Sigmoid colon (tissue), 4 donors: ENCODE measurements at regions not wholly inside any gene's neighbourhood (a gene's known extent, or its start where the extent isn't known, plus 50 kb on each side); places are given as distances from the start of the nearest gene placed in this dataset.
"Not testable (repeated sequence)": the region's sequence is repeated elsewhere in the genome, so short reads cannot be mapped to it uniquely, and the experiment has no call there.

Source experiments
- EP300 ChIP-seq, 4 donors: sonication (generic); formaldehyde crosslinking; IDR thresholded peaks; one replicate each; pipeline ENCODE4 v1.6.1; 2017; ENCODE audit warnings: antibody characterized with exemption in 4 of 4
- POLR2A ChIP-seq, 2 donors: fragments of 450-650 bp; IDR thresholded peaks; one replicate each; pipeline ENCODE4 v1.6.1; 2016; ENCODE audit warnings: antibody characterized with exemption in 2 of 2, mild to moderate bottlenecking in 2 of 2, moderate library complexity in 2 of 2
- POLR2AphosphoS5 ChIP-seq, 4 donors: sonication (generic); formaldehyde crosslinking; IDR thresholded peaks; one replicate each; pipeline ENCODE4 v1.6.1; 2017; ENCODE audit warnings: antibody characterized with exemption in 4 of 4
- TF ChIP-seq, protein P1 (sequence below), 4 experiments: fragments of 450-650 bp in 3 of 4; fragments of 200-600 bp in 1 of 4; IDR thresholded peaks; one replicate each; pipeline ENCODE4 v1.5.1; 2016 to 2019; ENCODE audit warnings: antibody characterized with exemption in 4 of 4, mild to moderate bottlenecking in 3 of 4, moderate library complexity in 2 of 4

DNA sequence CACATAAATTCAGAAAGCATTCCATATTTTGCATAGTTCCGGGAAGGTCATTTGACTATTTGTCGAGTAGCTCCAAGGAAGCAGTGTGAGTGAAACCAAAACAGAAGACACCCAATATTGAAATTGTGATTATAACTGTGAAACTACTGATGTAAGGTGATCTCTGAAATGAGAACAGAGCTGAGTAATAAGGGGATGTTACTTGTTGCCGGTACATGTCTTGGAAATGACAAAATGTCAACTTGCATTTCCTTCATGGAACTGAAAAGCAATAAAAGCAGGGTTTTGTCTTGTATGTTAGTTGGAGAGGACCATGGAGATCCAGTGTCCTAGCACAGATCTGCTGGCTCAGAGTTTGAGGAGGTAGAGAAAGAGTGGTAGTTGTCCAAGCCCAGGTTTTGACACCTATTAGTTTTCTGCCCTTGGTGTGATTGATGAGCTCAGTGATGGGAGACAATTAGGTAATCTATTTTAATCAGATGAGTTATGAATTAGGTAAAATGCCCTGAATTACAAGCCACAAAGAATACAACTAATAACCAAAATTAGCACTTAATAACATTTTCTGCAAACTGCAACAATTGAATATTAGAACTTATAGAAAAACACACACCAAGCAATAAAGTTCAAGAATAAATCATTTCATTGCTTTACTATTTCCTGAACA, 58.7 kb upstream of the ZNF519 start:
- TF ChIP-seq POLR2AphosphoS5, POLR2A, EP300 (IDR thresholded peaks at IDR 0.05): not testable (repeated sequence)
- TF ChIP-seq, protein P1, sequence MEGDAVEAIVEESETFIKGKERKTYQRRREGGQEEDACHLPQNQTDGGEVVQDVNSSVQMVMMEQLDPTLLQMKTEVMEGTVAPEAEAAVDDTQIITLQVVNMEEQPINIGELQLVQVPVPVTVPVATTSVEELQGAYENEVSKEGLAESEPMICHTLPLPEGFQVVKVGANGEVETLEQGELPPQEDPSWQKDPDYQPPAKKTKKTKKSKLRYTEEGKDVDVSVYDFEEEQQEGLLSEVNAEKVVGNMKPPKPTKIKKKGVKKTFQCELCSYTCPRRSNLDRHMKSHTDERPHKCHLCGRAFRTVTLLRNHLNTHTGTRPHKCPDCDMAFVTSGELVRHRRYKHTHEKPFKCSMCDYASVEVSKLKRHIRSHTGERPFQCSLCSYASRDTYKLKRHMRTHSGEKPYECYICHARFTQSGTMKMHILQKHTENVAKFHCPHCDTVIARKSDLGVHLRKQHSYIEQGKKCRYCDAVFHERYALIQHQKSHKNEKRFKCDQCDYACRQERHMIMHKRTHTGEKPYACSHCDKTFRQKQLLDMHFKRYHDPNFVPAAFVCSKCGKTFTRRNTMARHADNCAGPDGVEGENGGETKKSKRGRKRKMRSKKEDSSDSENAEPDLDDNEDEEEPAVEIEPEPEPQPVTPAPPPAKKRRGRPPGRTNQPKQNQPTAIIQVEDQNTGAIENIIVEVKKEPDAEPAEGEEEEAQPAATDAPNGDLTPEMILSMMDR (IDR thresholded peaks at IDR 0.05) = not testable (repeated sequence)
